ENCODE measurements at regions not wholly inside any gene's neighbourhood (a gene's known extent, or its start where the extent isn't known, plus 50 kb on each side); places are given as distances from the start of the nearest gene placed in this dataset.

GRCh38 chr6:120557554-120557953 lies 776.7 kb downstream of the TBC1D32 start:
- Mint-ChIP-seq H3K36me3 (ENCODE audit: insufficient read depth, unreplicated experiment) (no peaks in the 10 kb centered on the region), H3K4me1 (ENCODE audit: insufficient read depth, unreplicated experiment) (no peaks in the 10 kb centered on the region), H3K27me3 (ENCODE audit: insufficient read depth, unreplicated experiment) (no peaks in the 10 kb centered on the region), H3K9me3 (ENCODE audit: unreplicated experiment) (no peaks in the 10 kb centered on the region), H3K27ac (ENCODE audit: low read depth, unreplicated experiment) (no peak overlapping the region), H3K4me3 (ENCODE audit: unreplicated experiment) (no peak overlapping the region)
- TF ChIP-seq CTCF (IDR thresholded peaks at IDR 0.05; ENCODE audit: unreplicated experiment): no peak
- POLR2A ChIA-PET: no interaction called here
- no TSS peak for BruUV-seq (replicated peaks)
- DNase-seq (ENCODE audit: unreplicated experiment): no peak
- intact Hi-C loops (cut with micrococcal nuclease): no loop called here
- CTCF ChIA-PET: no interaction called here

- TF ChIP-seq CTCF (IDR thresholded peaks at IDR 0.05; ENCODE audit: unreplicated experiment): no peak
- CTCF ChIA-PET: no interaction called here
- POLR2A ChIA-PET: no interaction called here
- Mint-ChIP-seq H3K4me3 (ENCODE audit: unreplicated experiment) (no peak overlapping the region), H3K27me3 (ENCODE audit: insufficient read depth, unreplicated experiment) (no peaks in the 10 kb centered on the region), H3K4me1 (ENCODE audit: insufficient read depth, unreplicated experiment) (no peaks in the 10 kb centered on the region), H3K27ac (ENCODE audit: low read depth, unreplicated experiment) (no peak overlapping the region), H3K36me3 (ENCODE audit: insufficient read depth, unreplicated experiment) (no peaks in the 10 kb centered on the region), H3K9me3 (ENCODE audit: unreplicated experiment) (no peaks in the 10 kb centered on the region)
- intact Hi-C loops (cut with micrococcal nuclease): no loop called here
- BruUV-seq (replicated peaks): no TSS peak
- DNase-seq (ENCODE audit: unreplicated experiment): no peak
These were observed 777.8 kb downstream of the TBC1D32 start for GRCh38 chr6:120556491-120556890.

GRCh38 chr6:120553353-120553752 lies 780.9 kb downstream of the TBC1D32 start:
- Mint-ChIP-seq H3K36me3 (ENCODE audit: insufficient read depth, unreplicated experiment) (no peaks in the 10 kb centered on the region), H3K9me3 (ENCODE audit: unreplicated experiment) (no peaks in the 10 kb centered on the region), H3K4me1 (ENCODE audit: insufficient read depth, unreplicated experiment) (no peaks in the 10 kb centered on the region), H3K27me3 (ENCODE audit: insufficient read depth, unreplicated experiment) (no peaks in the 10 kb centered on the region), H3K4me3 (ENCODE audit: unreplicated experiment) (no peak overlapping the region), H3K27ac (ENCODE audit: low read depth, unreplicated experiment) (no peak overlapping the region)
- ChIA-PET POLR2A (no interaction called here), CTCF (interaction anchor here (0.6 kb wide), 1 partner anchor 230 kb away, joined by 3 read pairs; no protein-coding TSS in a partner anchor)
- DNase-seq (ENCODE audit: unreplicated experiment): no peak
- TF ChIP-seq CTCF (IDR thresholded peaks at IDR 0.05; ENCODE audit: unreplicated experiment): no peak
- BruUV-seq (replicated peaks): no TSS peak
- intact Hi-C loops (cut with micrococcal nuclease): no loop called here

GRCh38 chr6:120545353-120545752 lies 788.9 kb downstream of the TBC1D32 start:
- Mint-ChIP-seq H3K36me3 (ENCODE audit: insufficient read depth, unreplicated experiment) (no peaks in the 10 kb centered on the region), H3K27me3 (ENCODE audit: insufficient read depth, unreplicated experiment) (no peaks in the 10 kb centered on the region), H3K9me3 (ENCODE audit: unreplicated experiment) (no peaks in the 10 kb centered on the region), H3K4me1 (ENCODE audit: insufficient read depth, unreplicated experiment) (no peaks in the 10 kb centered on the region), H3K27ac (ENCODE audit: low read depth, unreplicated experiment) (no peak overlapping the region), H3K4me3 (ENCODE audit: unreplicated experiment) (no peak overlapping the region)
- POLR2A ChIA-PET: no interaction called here
- CTCF ChIA-PET: no interaction called here
- no peak for TF ChIP-seq CTCF (IDR thresholded peaks at IDR 0.05; ENCODE audit: unreplicated experiment)
- DNase-seq (ENCODE audit: unreplicated experiment): no peak
- intact Hi-C loops (cut with micrococcal nuclease): no loop called here
- no TSS peak for BruUV-seq (replicated peaks)
